Stimulated activated naive B cell treated with anti-CD40 and anti-IgM and Interleukin-4, amounts not matched to agents 10 μg/mL and 1 μg/mL and 100 μg/mL, for 72 hours (primary cell): ENCODE measurements at regions not wholly inside any gene's neighbourhood (a gene's known extent, or its start where the extent isn't known, plus 50 kb on each side); places are given as distances from the start of the nearest gene placed in this dataset.
"Not testable (repeated sequence)": the region's sequence is repeated elsewhere in the genome, so short reads cannot be mapped to it uniquely, and the experiment has no call there.

Experiments used
- ATAC-seq, 2 donors: fragments of 150-1000 bp; cut with Tn5 transposase; replicated peaks; 2 replicates each; pipeline ENCODE4 v1.10.0; 2021; ENCODE audit warnings: moderate library complexity in 1 of 2
- DNase-seq: peaks from one replicate; pipeline ENCODE4 v3.0.0; 2021
- H3K27ac Mint-ChIP-seq: one replicate; pipeline ENCODE4 v1.8.0; 2022; ENCODE audit warnings: mild to moderate bottlenecking, mixed read lengths
- H3K27me3 Mint-ChIP-seq, 2 donors: one replicate each; pipeline ENCODE4 v1.8.0; 2022; ENCODE audit warnings: mixed read lengths in 2 of 2
- H3K36me3 Mint-ChIP-seq, 2 donors: one replicate each; pipeline ENCODE4 v1.8.0; 2022; ENCODE audit warnings: mixed read lengths in 2 of 2, mild to moderate bottlenecking in 1 of 2
- H3K4me1 Mint-ChIP-seq, 2 donors: one replicate each; pipeline ENCODE4 v1.8.0; 2022; ENCODE audit warnings: mixed read lengths in 2 of 2, mild to moderate bottlenecking in 1 of 2
- H3K4me3 Mint-ChIP-seq, 2 donors: one replicate each; pipeline ENCODE4 v1.8.0; 2022; ENCODE audit warnings: mild to moderate bottlenecking in 2 of 2, mixed read lengths in 2 of 2, moderate library complexity in 1 of 2
- H3K9me3 Mint-ChIP-seq, 2 donors: one replicate each; pipeline ENCODE4 v1.8.0; 2022; ENCODE audit warnings: mixed read lengths in 2 of 2, mild to moderate bottlenecking in 1 of 2

DNA sequence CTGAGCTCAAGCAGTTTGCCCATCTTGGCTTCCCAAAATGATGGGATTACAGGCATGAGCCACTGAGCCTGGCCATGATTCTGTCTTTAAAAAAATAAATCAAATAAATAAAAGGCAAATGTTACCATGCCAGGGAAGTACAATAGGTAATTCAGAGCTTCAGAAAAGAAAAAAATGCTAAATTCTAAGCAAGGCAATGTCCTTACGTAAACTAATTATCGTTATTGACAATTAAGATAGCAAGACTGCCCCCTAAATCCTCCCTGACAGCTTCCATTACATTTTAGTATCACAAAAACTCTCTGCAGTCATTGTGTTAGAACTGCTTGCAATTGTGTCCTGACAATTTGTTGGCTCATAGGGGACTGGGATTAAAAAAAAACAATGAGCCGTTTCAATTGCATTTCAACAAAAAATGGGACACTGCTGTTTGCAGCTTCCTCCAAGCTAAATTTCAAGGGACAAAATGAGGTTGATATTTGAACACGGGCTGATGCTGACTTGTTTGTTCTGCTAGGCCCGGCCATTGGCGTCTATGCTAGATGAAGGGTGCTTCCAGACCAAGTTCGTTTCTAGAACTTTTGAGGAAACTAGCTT, 88.9 kb downstream of the MOGAT1 start:
- ATAC-seq (no peak), DNase-seq (no peak)
- Mint-ChIP-seq H3K36me3 (no peaks in the 10 kb centered on the region), H3K4me1 (no peaks in the 10 kb centered on the region), H3K27ac (no peak overlapping the region), H3K4me3 (no peak overlapping the region), H3K9me3 (no peaks in the 10 kb centered on the region), H3K27me3 (no peaks in the 10 kb centered on the region)

DNA sequence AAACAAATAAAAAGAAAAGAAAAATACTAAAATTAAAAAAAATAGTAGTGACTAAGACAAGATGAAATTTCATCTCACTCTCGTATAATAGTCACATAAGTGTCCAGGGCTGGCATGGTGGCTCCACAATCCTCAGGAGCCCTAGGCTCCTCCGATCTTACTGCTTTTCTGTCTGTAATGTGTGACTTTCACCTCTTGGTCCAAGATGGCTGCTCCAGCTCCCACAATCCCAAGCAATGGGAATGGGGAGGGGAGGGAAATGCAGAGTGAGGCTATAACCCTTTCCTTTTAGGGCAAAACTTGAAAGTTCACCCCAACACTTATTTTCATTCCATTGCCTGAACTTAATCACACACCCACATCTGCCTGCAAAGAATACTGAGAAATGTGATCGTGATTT, 90.4 kb downstream of the MOGAT1 start:
- H3K4me3 Mint-ChIP-seq = no peak overlapping the region
- no peak overlapping the region for H3K27ac Mint-ChIP-seq
- no peaks in the 10 kb centered on the region for H3K36me3 Mint-ChIP-seq
- H3K4me1 Mint-ChIP-seq = no peaks in the 10 kb centered on the region
- DNase-seq = no peak
- no peaks in the 10 kb centered on the region for H3K27me3 Mint-ChIP-seq
- no peaks in the 10 kb centered on the region for H3K9me3 Mint-ChIP-seq
- ATAC-seq = no peak

DNA sequence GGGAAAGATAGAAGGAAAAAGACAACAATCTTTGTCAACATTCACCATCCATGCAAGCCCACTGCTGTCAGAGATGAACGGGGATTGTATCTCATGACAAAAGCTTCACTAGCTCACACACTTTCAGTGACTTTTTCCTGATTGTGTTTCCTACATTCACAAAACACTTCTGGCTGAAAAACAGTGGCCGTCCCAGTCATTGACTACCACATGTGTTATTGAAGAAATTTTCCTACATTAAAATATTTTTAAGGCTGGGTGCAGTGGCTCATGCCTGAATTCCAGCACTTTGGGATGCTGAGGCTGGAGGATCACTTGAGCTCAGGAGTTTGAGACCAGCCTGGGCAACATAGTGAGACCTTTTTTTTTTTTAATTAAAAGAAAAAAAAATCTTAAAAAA, 90.9 kb downstream of the MOGAT1 start:
- Mint-ChIP-seq H3K9me3 (no peaks in the 10 kb centered on the region), H3K27me3 (no peaks in the 10 kb centered on the region), H3K36me3 (no peaks in the 10 kb centered on the region), H3K4me1 (no peaks in the 10 kb centered on the region), H3K27ac (no peak overlapping the region), H3K4me3 (no peak overlapping the region)
- DNase-seq (no peak), ATAC-seq (no peak)

DNA sequence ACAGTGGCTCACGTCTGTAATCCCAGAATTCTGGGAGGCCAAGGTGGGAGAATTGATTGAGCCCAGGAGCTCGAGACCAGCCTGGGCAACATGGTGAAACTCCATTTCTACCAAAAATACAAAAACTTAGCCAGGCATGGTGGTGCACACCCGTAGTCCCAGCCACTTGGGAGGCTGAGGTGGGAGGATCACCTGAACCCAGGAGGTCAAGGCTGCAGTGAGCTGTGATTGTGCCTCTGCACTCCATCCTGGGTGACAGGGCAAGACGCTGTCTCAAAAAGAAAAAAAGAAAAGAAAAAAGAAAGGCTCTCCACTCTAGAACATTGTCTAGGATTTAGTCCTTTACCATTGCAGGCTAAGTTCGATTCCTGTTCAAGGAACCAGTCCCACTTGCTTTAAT, 94.4 kb downstream of the MOGAT1 start:
- not testable (repeated sequence) for H3K27ac Mint-ChIP-seq, H3K27me3 Mint-ChIP-seq, ATAC-seq, H3K36me3 Mint-ChIP-seq, DNase-seq, H3K4me3 Mint-ChIP-seq, H3K9me3 Mint-ChIP-seq, H3K4me1 Mint-ChIP-seq

DNA sequence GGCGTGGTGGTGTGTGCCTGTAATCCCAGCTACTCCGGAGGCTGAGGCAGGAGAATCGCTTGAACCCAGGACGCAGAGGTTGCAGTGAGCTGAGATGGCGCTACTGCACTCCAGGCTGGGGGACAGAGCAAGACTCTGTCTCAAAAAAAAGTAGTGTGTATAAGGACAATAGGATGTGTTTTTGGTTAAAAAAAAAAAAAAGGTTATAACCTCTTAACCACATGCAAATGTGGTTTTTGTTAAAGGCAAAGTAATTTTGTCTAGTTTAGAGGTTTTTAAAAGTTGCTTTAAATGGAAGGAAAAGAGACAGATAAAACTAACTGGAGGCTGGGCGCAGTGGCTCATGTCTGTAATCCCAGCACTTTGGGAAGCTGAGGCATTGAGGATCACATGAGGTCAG, 92.8 kb upstream of the ACSL3 start:
- H3K36me3 Mint-ChIP-seq, ATAC-seq, H3K9me3 Mint-ChIP-seq, H3K4me1 Mint-ChIP-seq, H3K27ac Mint-ChIP-seq, DNase-seq, H3K27me3 Mint-ChIP-seq, H3K4me3 Mint-ChIP-seq: not testable (repeated sequence)

DNA sequence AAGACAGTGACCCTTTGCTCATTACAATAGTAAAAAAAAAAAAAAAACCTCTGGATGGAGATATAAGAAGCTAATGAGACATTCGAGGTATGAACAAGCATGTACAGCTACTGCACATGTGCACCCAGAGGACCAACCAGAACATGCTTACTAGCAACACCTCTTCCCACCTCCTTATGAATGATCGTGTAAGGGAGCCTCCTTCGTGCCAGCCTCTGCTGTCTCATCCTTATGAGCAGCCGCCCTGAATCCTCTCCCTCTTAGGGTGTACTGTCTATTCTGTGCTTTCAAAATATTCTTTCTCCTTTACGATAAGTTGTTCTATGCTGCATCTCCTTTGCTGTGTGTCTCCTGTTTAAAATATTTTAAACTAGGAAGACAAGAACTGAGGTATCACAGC, 91.4 kb upstream of the ACSL3 start:
- H3K36me3 Mint-ChIP-seq = no peaks in the 10 kb centered on the region
- no peak overlapping the region for H3K27ac Mint-ChIP-seq

DNA sequence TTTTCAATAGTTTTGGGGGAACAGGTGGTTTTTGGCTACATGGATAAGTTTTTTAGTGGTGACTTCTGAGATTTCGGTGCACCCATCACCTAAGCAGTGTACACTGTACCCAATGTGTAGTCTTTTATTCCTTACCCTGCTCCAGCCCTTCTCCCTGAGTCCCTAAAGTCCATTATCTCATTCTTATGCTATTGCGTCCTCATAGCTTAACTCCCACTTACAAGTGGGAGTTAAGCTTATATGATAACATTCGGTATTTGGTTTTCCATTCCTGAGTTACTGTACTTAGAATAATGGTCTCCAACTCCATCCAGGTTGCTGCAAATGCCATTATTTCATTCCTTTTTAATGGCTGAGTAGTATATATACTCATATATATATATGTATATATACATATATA, 90.9 kb upstream of the ACSL3 start:
- no peaks in the 10 kb centered on the region for H3K9me3 Mint-ChIP-seq
- H3K27ac Mint-ChIP-seq = no peak overlapping the region
- H3K27me3 Mint-ChIP-seq = peaks cover 0 to 7% of the 10 kb centered on the region in 2 donors
- ATAC-seq (no peak), DNase-seq (no peak)
- no peak overlapping the region for H3K4me3 Mint-ChIP-seq
- peaks cover 0 to 5% of the 10 kb centered on the region in 2 donors for H3K4me1 Mint-ChIP-seq
- no peaks in the 10 kb centered on the region for H3K36me3 Mint-ChIP-seq

More for the DNA sequence above, 91.4 kb upstream of the ACSL3 start:
- ATAC-seq = no peak
- Mint-ChIP-seq H3K4me1 (peaks cover 0 to 5% of the 10 kb centered on the region in 2 donors), H3K4me3 (no peak overlapping the region), H3K9me3 (no peaks in the 10 kb centered on the region), H3K27me3 (peaks cover 0 to 5% of the 10 kb centered on the region in 2 donors)
- no peak for DNase-seq

DNA sequence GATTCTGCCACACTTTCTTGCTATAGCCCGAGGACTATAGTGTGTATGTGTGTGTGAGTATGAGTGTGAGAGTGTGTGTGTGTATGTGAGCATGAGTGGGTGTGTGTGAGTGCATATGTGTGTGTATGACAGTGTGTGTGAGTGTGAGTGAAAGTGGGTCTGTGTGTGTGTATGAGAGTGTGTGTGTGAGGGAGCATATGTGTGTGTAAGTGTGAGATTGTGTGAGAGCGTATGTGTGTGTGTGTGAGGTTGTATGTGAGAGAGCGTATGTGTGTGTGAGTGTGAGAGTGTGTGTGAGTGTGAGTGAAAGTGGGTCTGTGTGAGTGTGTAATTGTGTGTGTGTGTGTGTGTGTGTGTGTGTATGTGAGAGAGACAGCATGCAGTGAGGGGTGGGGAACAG, 89.0 kb upstream of the ACSL3 start:
- H3K4me3 Mint-ChIP-seq = no peak overlapping the region
- ATAC-seq = no peak
- DNase-seq = no peak
- H3K27ac Mint-ChIP-seq = no peak overlapping the region
- no peaks in the 10 kb centered on the region for H3K9me3 Mint-ChIP-seq
- peaks cover 0 to 5% of the 10 kb centered on the region in 2 donors for H3K4me1 Mint-ChIP-seq
- peaks cover 0 to 16% of the 10 kb centered on the region in 2 donors for H3K27me3 Mint-ChIP-seq
- H3K36me3 Mint-ChIP-seq = no peaks in the 10 kb centered on the region

DNA sequence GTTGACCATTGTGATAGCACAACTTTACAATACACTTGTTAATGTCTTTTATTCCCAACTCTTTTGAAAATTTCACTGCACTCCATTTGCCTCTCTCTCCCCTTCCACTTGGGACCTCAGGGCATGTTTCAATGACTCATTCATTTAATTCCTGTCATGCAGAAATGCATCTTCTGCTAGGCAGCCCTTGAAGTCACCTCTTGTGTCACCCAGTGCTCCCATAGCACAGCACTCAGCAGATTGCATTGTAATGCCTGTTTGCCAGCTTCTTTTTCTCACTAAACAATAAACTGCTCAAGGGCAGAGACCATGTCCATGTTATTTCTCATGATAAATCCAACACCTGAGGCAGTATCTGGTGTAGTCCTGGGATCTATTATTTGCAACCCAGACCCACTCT, 85.9 kb upstream of the ACSL3 start:
- peaks cover under 1 to 16% of the 10 kb centered on the region in 2 donors for H3K27me3 Mint-ChIP-seq
- no peak for DNase-seq
- H3K36me3 Mint-ChIP-seq = no peaks in the 10 kb centered on the region
- H3K4me3 Mint-ChIP-seq = no peak overlapping the region
- no peak overlapping the region for H3K27ac Mint-ChIP-seq
- no peaks in the 10 kb centered on the region for H3K4me1 Mint-ChIP-seq
- H3K9me3 Mint-ChIP-seq = no peaks in the 10 kb centered on the region
- no peak for ATAC-seq

DNA sequence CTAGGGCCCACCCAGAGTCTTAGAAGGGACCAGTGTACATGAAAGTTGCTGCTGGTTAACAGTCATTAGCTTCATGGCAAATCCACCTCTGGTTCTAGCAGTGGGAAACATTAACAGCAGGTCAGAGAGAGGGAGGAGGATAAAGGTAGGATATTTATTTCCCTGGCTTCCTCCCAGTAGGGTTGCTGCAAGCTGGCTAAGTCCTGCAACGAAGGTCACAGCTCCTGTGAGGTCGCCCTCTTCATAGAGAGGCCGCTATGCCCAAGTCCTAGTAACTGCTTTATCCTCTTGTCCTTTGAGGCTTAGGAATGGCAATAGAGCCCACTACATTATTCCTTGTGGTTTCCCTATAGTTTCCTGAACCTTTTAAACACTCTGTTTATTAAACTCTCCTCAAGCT, 84.0 kb upstream of the ACSL3 start:
- no peak for ATAC-seq
- Mint-ChIP-seq H3K4me1 (no peaks in the 10 kb centered on the region), H3K9me3 (peaks cover 2 to 4% of the 10 kb centered on the region in 2 donors), H3K27ac (no peak overlapping the region), H3K36me3 (no peaks in the 10 kb centered on the region), H3K27me3 (peaks cover 5 to 17% of the 10 kb centered on the region in 2 donors), H3K4me3 (no peak overlapping the region)
- DNase-seq = no peak

DNA sequence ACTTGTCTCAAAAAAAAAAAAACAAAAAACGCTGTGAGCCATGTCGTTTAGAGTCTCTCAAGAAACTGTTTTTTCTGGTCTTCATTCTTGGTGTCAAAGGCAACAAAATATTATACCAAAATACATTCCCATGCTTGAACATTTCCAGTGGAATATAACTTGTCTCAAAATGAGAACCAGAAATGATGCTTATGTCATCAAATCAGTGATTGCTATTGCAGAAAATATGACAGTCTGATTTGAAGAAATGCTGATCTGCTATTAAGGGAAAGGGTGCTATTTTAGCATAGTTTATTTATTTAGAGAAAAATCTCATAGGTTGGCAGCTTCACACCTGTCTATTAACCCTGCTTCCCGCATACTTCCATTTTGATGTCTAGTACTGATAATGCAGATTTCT, 82.4 kb upstream of the ACSL3 start:
- H3K36me3 Mint-ChIP-seq = no peaks in the 10 kb centered on the region
- no peak overlapping the region for H3K27ac Mint-ChIP-seq
- H3K27me3 Mint-ChIP-seq = peaks cover 5 to 15% of the 10 kb centered on the region in 2 donors
- DNase-seq (no peak), ATAC-seq (no peak)
- H3K4me3 Mint-ChIP-seq = no peak overlapping the region
- H3K9me3 Mint-ChIP-seq = peaks cover 2 to 4% of the 10 kb centered on the region in 2 donors
- no peaks in the 10 kb centered on the region for H3K4me1 Mint-ChIP-seq

DNA sequence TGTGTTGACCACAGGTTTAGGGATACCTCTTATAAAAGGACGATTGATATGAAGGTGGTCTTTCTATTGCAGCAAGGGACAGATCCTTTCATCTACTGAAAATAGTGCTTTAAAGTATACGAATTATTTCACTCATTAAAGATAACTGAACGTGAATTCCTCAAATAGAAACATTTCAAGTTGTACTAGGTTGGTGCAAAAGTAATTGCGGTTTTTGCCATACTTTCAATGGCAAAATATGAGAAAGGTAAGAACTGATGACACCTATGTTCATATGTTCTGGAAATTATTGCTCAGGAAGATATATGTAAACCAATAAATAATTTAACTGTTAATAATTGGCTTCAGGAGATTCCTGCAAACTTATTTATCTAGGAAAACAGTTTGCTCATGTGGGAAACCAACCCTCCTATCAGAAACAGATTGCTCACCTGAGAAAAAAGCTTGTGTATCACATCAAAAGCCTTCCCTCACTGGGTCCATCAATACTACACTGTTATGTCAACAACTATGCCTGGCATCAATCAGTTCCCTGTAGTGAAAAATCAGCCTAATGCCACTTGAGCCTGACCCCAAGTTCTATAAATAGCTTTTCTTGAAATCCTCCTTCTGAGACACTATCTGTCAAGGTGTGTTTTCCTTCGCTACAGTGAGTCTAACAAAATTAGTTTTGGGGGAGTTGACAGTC, 81.5 kb upstream of the ACSL3 start:
- no peak overlapping the region for H3K27ac Mint-ChIP-seq
- H3K36me3 Mint-ChIP-seq = no peaks in the 10 kb centered on the region
- H3K9me3 Mint-ChIP-seq = peaks cover 2 to 4% of the 10 kb centered on the region in 2 donors
- peaks cover 5 to 15% of the 10 kb centered on the region in 2 donors for H3K27me3 Mint-ChIP-seq
- ATAC-seq (no peak), DNase-seq (no peak)
- H3K4me1 Mint-ChIP-seq = no peaks in the 10 kb centered on the region
- H3K4me3 Mint-ChIP-seq = no peak overlapping the region

DNA sequence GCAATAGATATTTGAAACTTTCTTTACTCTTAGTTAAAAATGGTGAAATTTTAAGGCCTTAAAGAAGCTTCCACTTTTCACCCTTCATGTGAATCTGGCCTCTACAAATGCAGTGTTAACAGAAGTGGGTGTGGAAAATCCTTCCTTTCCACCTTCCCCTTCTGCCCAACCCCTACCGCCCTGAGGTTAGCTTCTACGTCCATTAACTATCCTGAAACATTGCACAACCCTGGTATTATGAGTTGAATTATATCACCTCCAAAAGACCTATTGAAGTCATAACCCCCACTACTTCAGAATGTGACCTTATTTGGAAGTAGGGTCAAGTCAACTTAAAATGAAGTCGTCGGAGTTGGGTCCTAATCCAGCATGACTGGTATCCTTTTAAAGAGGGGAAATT, 80.8 kb upstream of the ACSL3 start:
- H3K36me3 Mint-ChIP-seq = no peaks in the 10 kb centered on the region
- H3K9me3 Mint-ChIP-seq = peaks cover 4% of the 10 kb centered on the region in 2 donors
- no peak overlapping the region for H3K4me3 Mint-ChIP-seq
- peaks cover 5 to 12% of the 10 kb centered on the region in 2 donors for H3K27me3 Mint-ChIP-seq
- H3K27ac Mint-ChIP-seq = no peak overlapping the region
- H3K4me1 Mint-ChIP-seq = no peaks in the 10 kb centered on the region
- no peak for DNase-seq
- ATAC-seq = no peak

DNA sequence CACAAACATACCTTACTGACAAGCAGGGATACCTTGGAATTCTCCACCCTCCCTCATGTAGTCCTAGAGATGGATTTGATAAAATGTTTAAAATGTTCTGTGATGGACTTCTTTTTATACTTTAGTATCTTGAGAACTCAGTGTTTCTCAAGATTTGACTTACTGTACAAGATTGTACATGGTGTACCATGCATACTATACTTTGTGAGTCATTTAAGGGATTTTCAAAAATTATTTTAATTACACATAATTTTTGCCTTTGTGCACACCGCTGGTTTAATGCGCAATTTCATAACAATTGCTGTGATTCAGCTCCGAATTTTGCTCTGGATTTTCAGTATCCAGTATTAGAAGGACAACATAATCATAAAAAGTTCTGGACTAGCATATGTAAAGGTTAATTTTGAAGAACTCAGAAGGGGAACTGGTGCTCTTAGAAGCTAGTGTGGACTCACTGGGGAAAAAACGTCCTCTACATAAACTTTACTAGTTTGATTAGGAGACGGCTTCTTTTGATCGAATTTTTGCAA, 78.6 kb upstream of the ACSL3 start:
- no peak for ATAC-seq
- Mint-ChIP-seq H3K9me3 (peaks cover 4 to 5% of the 10 kb centered on the region in 2 donors), H3K27me3 (peaks cover 4 to 5% of the 10 kb centered on the region in 2 donors)

DNA sequence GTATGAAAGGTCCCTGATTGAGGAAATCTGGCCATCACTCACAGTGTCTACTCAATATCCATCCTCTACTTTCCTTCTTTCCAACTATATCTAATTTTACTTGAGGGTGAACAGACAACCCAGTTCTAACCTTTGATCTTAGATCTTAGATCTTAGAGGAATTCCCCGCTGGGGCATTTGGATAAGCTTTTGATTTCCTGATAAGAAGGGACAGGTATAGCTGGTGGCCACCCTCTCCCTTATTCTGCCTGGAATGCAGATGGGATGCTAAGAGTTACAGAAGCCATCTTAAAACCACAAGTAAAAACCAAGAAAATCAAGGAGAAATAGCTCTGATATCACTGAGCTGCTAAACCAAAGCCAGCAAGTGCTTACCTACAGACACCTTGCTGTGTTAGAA, 77.2 kb upstream of the ACSL3 start:
- Mint-ChIP-seq H3K4me1 (peaks cover 0 to 5% of the 10 kb centered on the region in 2 donors), H3K27ac (no peak overlapping the region), H3K9me3 (peaks cover 4 to 5% of the 10 kb centered on the region in 2 donors), H3K27me3 (peaks cover 4 to 5% of the 10 kb centered on the region in 2 donors), H3K36me3 (no peaks in the 10 kb centered on the region), H3K4me3 (no peak overlapping the region)
- ATAC-seq (no peak), DNase-seq (no peak)

More for the DNA sequence above, 78.6 kb upstream of the ACSL3 start:
- Mint-ChIP-seq H3K27ac (no peak overlapping the region), H3K4me3 (no peak overlapping the region), H3K36me3 (no peaks in the 10 kb centered on the region), H3K4me1 (peaks cover 0 to 5% of the 10 kb centered on the region in 2 donors)
- no peak for DNase-seq
